ENCODE measurements at regions not wholly inside any gene's neighbourhood (a gene's known extent, or its start where the extent isn't known, plus 50 kb on each side); places are given as distances from the start of the nearest gene placed in this dataset.

DNA sequence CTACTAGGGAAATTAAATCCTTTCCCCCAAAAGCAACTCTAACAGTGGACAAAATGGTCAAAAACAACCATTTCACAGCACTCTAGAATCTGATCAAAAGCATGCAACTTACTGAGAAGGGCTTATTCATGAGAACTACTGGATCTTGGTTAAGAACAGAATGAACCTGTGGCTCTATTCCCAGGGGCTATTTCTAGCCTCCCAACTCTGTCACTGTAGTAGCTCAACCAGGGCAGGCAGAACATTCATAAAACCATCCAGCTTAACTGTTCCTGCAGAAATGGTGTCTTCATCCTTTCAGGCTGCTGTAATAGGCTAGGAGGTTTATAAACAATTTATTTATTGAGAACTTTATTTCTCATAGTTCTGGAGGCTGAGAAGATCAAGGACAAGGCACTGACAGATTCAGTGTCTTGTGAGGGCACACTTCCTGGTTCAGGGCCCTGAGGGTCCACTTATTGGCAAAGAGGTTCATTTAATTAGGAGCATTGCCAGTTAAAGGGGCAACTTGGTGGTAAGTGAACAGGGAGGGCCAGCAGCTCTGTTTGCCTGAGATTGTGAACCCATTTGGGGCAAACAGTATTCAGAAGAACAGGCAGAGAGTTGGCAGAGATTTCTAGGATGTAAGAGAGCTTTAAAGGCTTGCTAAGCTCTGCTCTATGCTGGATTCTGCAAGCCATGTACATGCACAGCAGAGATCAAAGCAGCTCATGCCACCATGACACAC, 238.5 kb upstream of the FBXL7 start:
- no peaks in the 10 kb centered on the region for H3K4me1 ChIP-seq
- DNase-seq: no peak

GRCh38 chr5:15260356-15261268, 239.4 kb upstream of the FBXL7 start:
- Histone ChIP-seq H3K4me3 (no peak overlapping the region), H3K4me1 (no peaks in the 10 kb centered on the region), H3K9me3 (no peaks in the 10 kb centered on the region), H3K27me3 (no peaks in the 10 kb centered on the region), H3K36me3 (ENCODE audit: low read depth, missing control alignments) (no peaks in the 10 kb centered on the region), H3K27ac (no peak overlapping the region)
- 43 to 56% methylated on average over 7 of the region's 7 CpGs for WGBS, 2 donors
- intact Hi-C loops (cut with DNase I; ENCODE audit: low total_unique reads): no loop called here
- DNase-seq: no peak
- TF ChIP-seq, protein P1, sequence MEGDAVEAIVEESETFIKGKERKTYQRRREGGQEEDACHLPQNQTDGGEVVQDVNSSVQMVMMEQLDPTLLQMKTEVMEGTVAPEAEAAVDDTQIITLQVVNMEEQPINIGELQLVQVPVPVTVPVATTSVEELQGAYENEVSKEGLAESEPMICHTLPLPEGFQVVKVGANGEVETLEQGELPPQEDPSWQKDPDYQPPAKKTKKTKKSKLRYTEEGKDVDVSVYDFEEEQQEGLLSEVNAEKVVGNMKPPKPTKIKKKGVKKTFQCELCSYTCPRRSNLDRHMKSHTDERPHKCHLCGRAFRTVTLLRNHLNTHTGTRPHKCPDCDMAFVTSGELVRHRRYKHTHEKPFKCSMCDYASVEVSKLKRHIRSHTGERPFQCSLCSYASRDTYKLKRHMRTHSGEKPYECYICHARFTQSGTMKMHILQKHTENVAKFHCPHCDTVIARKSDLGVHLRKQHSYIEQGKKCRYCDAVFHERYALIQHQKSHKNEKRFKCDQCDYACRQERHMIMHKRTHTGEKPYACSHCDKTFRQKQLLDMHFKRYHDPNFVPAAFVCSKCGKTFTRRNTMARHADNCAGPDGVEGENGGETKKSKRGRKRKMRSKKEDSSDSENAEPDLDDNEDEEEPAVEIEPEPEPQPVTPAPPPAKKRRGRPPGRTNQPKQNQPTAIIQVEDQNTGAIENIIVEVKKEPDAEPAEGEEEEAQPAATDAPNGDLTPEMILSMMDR (IDR thresholded peaks at IDR 0.05): no peak
- TF ChIP-seq POLR2A (IDR thresholded peaks at IDR 0.05): no peak

More for the DNA sequence above, 238.5 kb upstream of the FBXL7 start:
- intact Hi-C loops (cut with DNase I; ENCODE audit: low total_unique reads): no loop called here
- H3K36me3 ChIP-seq (ENCODE audit: low read depth, missing control alignments): no peaks in the 10 kb centered on the region
- no peaks in the 10 kb centered on the region for H3K9me3 ChIP-seq
- H3K4me3 ChIP-seq: no peak overlapping the region
- no peak overlapping the region for H3K27ac ChIP-seq
- TF ChIP-seq, protein P1 (IDR thresholded peaks at IDR 0.05): no peak
- TF ChIP-seq POLR2A (IDR thresholded peaks at IDR 0.05): no peak
- no peaks in the 10 kb centered on the region for H3K27me3 ChIP-seq

- Histone ChIP-seq H3K4me1 (no peaks in the 10 kb centered on the region), H3K36me3 (ENCODE audit: low read depth, missing control alignments) (no peaks in the 10 kb centered on the region), H3K9me3 (no peaks in the 10 kb centered on the region), H3K4me3 (no peak overlapping the region), H3K27ac (no peak overlapping the region), H3K27me3 (no peaks in the 10 kb centered on the region)
- no peak for DNase-seq
- WGBS, 2 donors: 55 to 60% methylated on average over 4 of the region's 4 CpGs
- TF ChIP-seq POLR2A (IDR thresholded peaks at IDR 0.05): no peak
- TF ChIP-seq, protein P1 (IDR thresholded peaks at IDR 0.05): no peak
- intact Hi-C loops (cut with DNase I; ENCODE audit: low total_unique reads): no loop called here
Measured at GRCh38 chr5:15256485-15256884, 243.5 kb upstream of the FBXL7 start.

- no peaks in the 10 kb centered on the region for H3K4me1 ChIP-seq
- no peak overlapping the region for H3K4me3 ChIP-seq
- DNase-seq: no peak
- TF ChIP-seq POLR2A (IDR thresholded peaks at IDR 0.05): no peak
- TF ChIP-seq, protein P1 (IDR thresholded peaks at IDR 0.05): no peak
- WGBS, 2 donors: 60 to 61% methylated on average over 2 of the region's 2 CpGs
- no peak overlapping the region for H3K27ac ChIP-seq
- H3K9me3 ChIP-seq: no peaks in the 10 kb centered on the region
- no peaks in the 10 kb centered on the region for H3K36me3 ChIP-seq (ENCODE audit: low read depth, missing control alignments)
- intact Hi-C loops (cut with DNase I; ENCODE audit: low total_unique reads): no loop called here
- H3K27me3 ChIP-seq: no peaks in the 10 kb centered on the region
Measured at GRCh38 chr5:15255576-15255975, 244.4 kb upstream of the FBXL7 start.

Data from testis (tissue), 2 donors.